C4-2B (cell line): ENCODE measurements at regions not wholly inside any gene's neighbourhood (a gene's known extent, or its start where the extent isn't known, plus 50 kb on each side); places are given as distances from the start of the nearest gene placed in this dataset.

Source experiments
- CTCF ChIP-seq: fragments of 450-650 bp; conservative IDR thresholded peaks from 2 replicates; pipeline ENCODE4 v1.5.1; 2017; ENCODE audit warnings: mild to moderate bottlenecking
- ZFX ChIP-seq: fragments of 450-650 bp; IDR thresholded peaks from 2 replicates; pipeline ENCODE4 v1.6.1; 2017

- TF ChIP-seq CTCF (0 out of 2 replicates have a peak, but pooled peaks have one; percentile 6), ZFX (no peak)
Observed at GRCh38 chr3:176633511-176633910, 563.8 kb downstream of the TBL1XR1 start.
